ENCODE measurements at regions not wholly inside any gene's neighbourhood (a gene's known extent, or its start where the extent isn't known, plus 50 kb on each side); places are given as distances from the start of the nearest gene placed in this dataset.

- H3K4me1 Mint-ChIP-seq, result no peaks in the 10 kb centered on the region
Measured at GRCh38 chr7:17593819-17594419, 295.5 kb downstream of the AHR start.

GRCh38 chr7:17595546-17595945, 297.1 kb downstream of the AHR start:
- no peak overlapping the region for H3K4me3 Mint-ChIP-seq
- DNase-seq (ENCODE audit: low read depth, low spot score), result no peak
- TF ChIP-seq CTCF (conservative IDR thresholded peaks at IDR 0.05), result no peak
- no peaks in the 10 kb centered on the region for H3K36me3 Mint-ChIP-seq (ENCODE audit: low read depth)
- no peaks in the 10 kb centered on the region for H3K27me3 Mint-ChIP-seq (ENCODE audit: low read depth)
- H3K27ac Mint-ChIP-seq (ENCODE audit: unreplicated experiment), result no peak overlapping the region
- peaks cover 5% of the 10 kb centered on the region for H3K9me3 Mint-ChIP-seq
- H3K4me1 Mint-ChIP-seq, result no peaks in the 10 kb centered on the region

More at GRCh38 chr7:17593819-17594419, 295.5 kb downstream of the AHR start:
- H3K4me3 Mint-ChIP-seq, result no peak overlapping the region
- H3K27me3 Mint-ChIP-seq (ENCODE audit: low read depth), result no peaks in the 10 kb centered on the region
- DNase-seq (ENCODE audit: low read depth, low spot score), result no peak
- H3K27ac Mint-ChIP-seq (ENCODE audit: unreplicated experiment), result no peak overlapping the region
- H3K9me3 Mint-ChIP-seq, result peaks cover 5% of the 10 kb centered on the region
- TF ChIP-seq CTCF (conservative IDR thresholded peaks at IDR 0.05), result no peak
- H3K36me3 Mint-ChIP-seq (ENCODE audit: low read depth), result no peaks in the 10 kb centered on the region

GRCh38 chr7:17598305-17598704, 299.9 kb downstream of the AHR start:
- no peak for DNase-seq (ENCODE audit: low read depth, low spot score)
- Mint-ChIP-seq H3K36me3 (ENCODE audit: low read depth) (peaks cover under 1% of the 10 kb centered on the region), H3K27me3 (ENCODE audit: low read depth) (no peaks in the 10 kb centered on the region), H3K27ac (ENCODE audit: unreplicated experiment) (no peak overlapping the region), H3K9me3 (peaks cover 6% of the 10 kb centered on the region), H3K4me1 (no peaks in the 10 kb centered on the region), H3K4me3 (no peak overlapping the region)
- no peak for TF ChIP-seq CTCF (conservative IDR thresholded peaks at IDR 0.05)

- H3K27me3 Mint-ChIP-seq (ENCODE audit: low read depth), result no peaks in the 10 kb centered on the region
- no peaks in the 10 kb centered on the region for H3K4me1 Mint-ChIP-seq
- no peak for DNase-seq (ENCODE audit: low read depth, low spot score)
- no peak overlapping the region for H3K4me3 Mint-ChIP-seq
- no peak overlapping the region for H3K27ac Mint-ChIP-seq (ENCODE audit: unreplicated experiment)
- H3K36me3 Mint-ChIP-seq (ENCODE audit: low read depth), result peaks cover 3% of the 10 kb centered on the region
- no peak for TF ChIP-seq CTCF (conservative IDR thresholded peaks at IDR 0.05)
- peaks cover 7% of the 10 kb centered on the region for H3K9me3 Mint-ChIP-seq
Measured at GRCh38 chr7:17598846-17599245, 300.4 kb downstream of the AHR start.

- Mint-ChIP-seq H3K27ac (ENCODE audit: unreplicated experiment) (no peak overlapping the region), H3K36me3 (ENCODE audit: low read depth) (peaks cover 3% of the 10 kb centered on the region), H3K4me1 (no peaks in the 10 kb centered on the region), H3K9me3 (peaks cover 9% of the 10 kb centered on the region), H3K4me3 (no peak overlapping the region), H3K27me3 (ENCODE audit: low read depth) (no peaks in the 10 kb centered on the region)
- DNase-seq (ENCODE audit: low read depth, low spot score), result no peak
- TF ChIP-seq CTCF (conservative IDR thresholded peaks at IDR 0.05), result no peak
Measured at GRCh38 chr7:17599733-17600339, 301.4 kb downstream of the AHR start.

All from neural crest cell (in vitro differentiated cells).